Endothelial cell of umbilical vein (primary cell): ENCODE measurements at regions not wholly inside any gene's neighbourhood (a gene's known extent, or its start where the extent isn't known, plus 50 kb on each side); places are given as distances from the start of the nearest gene placed in this dataset.

ENCODE experiments used
- EZH2 ChIP-seq: IDR thresholded peaks from 2 replicates; pipeline ENCODE4 v1.6.1; 2012; ENCODE audit warnings: borderline replicate concordance, low read depth, mild to moderate bottlenecking, moderate library complexity, low read length, inconsistent platforms; ENCODE audit not compliant: severe bottlenecking
- POLR2AphosphoS5 ChIP-seq: IDR thresholded peaks from 2 replicates; pipeline ENCODE4 v1.6.1; 2012; ENCODE audit warnings: low read depth, mild to moderate bottlenecking, control low read depth, low read length, moderate library complexity; ENCODE audit not compliant: insufficient read depth
- TF ChIP-seq, protein P1 (sequence below), 2 donors: IDR thresholded peaks; 1 replicate in 1 of 2; 2 replicates in 1 of 2; pipeline ENCODE4 v1.5.1; 2011; ENCODE audit warnings: low read length in 2 of 2, mild to moderate bottlenecking in 2 of 2, moderate library complexity in 2 of 2, control low read depth in 1 of 2, inconsistent platforms in 1 of 2, low read depth in 1 of 2; ENCODE audit not compliant: insufficient read depth in 1 of 2; ENCODE audit errors: extremely low read depth in 1 of 2

- TF ChIP-seq, protein P1, sequence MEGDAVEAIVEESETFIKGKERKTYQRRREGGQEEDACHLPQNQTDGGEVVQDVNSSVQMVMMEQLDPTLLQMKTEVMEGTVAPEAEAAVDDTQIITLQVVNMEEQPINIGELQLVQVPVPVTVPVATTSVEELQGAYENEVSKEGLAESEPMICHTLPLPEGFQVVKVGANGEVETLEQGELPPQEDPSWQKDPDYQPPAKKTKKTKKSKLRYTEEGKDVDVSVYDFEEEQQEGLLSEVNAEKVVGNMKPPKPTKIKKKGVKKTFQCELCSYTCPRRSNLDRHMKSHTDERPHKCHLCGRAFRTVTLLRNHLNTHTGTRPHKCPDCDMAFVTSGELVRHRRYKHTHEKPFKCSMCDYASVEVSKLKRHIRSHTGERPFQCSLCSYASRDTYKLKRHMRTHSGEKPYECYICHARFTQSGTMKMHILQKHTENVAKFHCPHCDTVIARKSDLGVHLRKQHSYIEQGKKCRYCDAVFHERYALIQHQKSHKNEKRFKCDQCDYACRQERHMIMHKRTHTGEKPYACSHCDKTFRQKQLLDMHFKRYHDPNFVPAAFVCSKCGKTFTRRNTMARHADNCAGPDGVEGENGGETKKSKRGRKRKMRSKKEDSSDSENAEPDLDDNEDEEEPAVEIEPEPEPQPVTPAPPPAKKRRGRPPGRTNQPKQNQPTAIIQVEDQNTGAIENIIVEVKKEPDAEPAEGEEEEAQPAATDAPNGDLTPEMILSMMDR (IDR thresholded peaks at IDR 0.05; ENCODE audit: extremely low read depth in 1 of 2, insufficient read depth in 1 of 2, low read depth in 1 of 2, low read length in 2 of 2): no peak
- no peak for TF ChIP-seq POLR2AphosphoS5
- no peak for TF ChIP-seq EZH2
Observed at GRCh38 chr5:88553986-88554385, 285.3 kb upstream of the TMEM161B start.
